ENCODE measurements at regions not wholly inside any gene's neighbourhood (a gene's known extent, or its start where the extent isn't known, plus 50 kb on each side); places are given as distances from the start of the nearest gene placed in this dataset.
"Not testable (repeated sequence)": the region's sequence is repeated elsewhere in the genome, so short reads cannot be mapped to it uniquely, and the experiment has no call there.

DNA sequence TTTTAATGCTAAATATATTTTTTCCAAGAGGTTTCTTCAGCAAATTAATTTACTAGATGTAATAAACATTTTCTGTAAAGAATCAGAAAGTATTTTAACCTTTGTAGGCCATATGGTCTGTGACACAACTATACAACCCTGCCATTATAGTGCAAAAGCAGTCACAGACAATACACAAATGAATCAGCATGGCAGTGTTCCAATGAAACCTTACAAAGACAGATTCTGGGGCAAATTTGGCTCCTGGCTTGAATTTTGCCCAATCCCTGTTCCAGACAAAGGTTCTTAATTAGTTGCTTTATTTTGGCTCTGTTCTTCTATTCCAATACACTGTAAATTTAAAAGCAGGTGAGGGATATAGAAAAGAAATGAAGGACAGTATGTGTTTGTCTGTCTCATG is 352.5 kb downstream of the C12orf50 start:
- no peak for DNase-seq

DNA sequence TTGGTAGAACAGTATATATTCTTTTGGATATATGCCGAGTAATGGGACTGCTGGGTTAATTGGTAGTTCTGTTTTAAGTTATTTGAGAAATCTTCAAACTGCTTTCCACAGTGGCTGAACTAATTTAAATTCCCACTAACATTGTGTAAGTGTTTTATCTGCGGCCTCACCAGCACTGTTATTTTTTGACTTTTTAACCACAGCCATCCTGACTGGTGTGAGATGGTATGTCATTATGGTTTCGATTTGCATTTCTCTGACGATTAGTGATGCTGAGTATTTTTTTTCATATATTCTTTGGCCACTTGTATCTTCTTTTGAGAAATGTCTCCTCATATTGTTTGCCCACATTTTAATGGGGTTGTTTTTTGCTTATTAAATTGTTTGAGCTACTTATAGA is 357.4 kb downstream of the C12orf50 start:
- DNase-seq = no peak

DNA sequence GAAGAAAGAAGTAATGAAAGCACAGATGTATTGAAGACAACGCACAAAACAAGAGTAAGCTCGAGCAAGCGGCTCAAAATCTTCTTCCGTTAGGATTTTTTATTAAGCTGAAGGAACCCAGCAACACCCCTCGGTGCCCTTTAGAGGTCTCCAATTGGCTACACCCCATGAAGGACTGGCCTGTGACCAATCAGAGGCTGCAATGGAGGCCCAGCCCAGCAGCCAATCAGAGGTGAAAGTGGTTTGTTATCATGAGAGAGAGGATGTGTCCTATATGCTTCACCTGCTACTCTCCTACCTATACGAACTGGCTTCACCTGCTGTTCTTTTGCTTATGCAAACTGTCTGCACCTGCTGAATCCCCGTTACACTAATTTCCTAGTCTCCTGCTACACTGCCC is 358.8 kb downstream of the C12orf50 start:
- no peak for DNase-seq

DNA sequence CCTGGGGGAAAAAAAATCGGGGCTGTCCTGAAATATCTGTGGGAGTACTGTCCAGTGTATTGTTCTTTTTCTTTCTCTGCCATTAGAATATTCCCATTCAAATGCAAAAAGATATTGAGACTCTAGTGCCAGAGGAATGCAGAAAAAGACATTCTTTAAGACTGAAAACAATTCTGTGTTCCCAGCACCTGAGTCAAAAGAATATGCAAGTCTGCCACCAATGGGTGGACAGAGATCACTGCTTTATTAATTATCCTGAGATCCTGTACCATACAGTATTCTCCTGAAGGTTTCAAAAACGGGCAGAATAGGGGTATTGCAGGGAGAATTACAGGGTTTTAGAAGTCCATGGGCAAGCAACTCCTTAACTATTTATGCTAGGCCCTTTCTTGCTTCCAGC is 361.8 kb downstream of the C12orf50 start:
- peak; percentile 34 for DNase-seq

DNA sequence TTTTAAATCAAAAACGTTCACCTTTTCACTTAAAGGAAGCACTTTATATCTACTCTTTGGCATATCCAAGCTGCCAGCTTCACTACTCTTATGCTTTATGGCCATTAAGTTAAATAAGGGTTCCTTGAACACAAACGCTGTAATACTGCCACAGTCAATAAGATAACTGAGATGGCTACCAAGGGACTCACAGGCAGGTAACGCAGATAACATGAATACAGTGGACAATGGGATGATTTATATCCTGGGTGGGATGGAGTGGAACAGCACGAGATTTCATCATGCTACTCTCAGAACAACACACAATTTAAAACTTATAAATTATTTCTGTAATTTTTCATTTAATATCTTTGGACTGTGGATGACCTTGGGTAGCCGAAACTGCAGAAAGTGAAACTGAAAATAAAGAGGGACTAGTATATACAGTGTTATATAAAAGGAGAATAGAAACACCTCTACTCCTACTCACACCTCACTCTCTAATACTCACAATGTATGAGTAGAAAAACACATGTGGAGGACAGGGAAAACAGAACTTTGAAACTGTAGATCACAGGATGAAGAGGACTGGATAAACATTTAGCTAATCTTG is 367.3 kb downstream of the C12orf50 start:
- peak; percentile 4 for DNase-seq

DNA sequence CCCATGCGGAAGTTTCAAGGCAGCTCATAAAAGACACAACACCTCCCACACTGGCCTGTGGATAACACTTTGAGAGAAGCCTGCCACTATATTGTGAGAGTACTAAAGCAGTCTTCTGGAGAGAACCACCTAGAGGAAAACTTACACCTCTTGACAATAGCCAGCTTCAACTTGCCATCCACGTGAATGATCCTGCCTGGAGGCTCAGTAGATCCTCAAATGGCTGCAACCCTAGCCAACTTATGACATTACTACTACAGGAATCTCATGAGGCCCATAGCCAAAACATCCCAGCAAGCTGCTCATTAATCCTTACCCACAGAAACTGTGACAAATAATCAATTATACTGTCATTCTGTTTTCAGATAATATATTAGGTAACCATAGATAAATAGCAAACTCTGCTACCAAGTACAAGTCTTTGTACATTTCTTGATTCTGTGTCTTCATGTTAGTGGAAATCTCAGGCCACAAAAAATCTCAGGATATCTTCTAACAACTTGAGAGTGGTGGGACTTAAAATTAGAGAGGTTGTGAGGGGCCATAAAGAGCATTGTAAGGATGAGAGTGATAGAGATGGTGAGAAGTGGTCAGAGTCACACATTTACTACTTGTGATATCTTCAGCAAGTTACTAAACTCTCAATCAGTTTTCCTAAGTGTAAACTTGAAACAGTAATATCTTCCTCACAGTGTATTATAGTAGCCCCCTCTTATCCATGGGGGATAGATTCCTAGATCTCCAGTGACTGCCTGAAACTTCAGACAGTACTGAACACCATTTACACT is 368.0 kb downstream of the C12orf50 start:
- DNase-seq = no peak

DNA sequence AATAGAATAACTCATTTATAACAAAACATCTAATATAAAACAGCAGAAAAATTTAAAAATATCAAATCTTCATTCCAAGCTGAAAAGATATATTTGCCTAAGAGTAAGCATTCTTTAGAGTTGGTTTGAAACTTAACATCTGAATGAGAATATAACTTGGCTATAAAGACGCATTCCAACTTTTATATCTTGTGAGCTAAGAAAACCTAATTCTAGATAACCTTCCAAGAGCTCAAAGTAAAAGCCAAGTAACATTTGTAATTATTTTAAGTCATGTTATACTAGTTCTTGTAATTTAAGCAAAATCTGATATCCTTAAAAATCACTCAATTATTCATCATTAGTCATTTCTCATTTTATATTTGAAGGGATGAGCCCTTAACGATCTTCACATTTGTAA is 368.9 kb downstream of the C12orf50 start:
- no peak for DNase-seq

DNA sequence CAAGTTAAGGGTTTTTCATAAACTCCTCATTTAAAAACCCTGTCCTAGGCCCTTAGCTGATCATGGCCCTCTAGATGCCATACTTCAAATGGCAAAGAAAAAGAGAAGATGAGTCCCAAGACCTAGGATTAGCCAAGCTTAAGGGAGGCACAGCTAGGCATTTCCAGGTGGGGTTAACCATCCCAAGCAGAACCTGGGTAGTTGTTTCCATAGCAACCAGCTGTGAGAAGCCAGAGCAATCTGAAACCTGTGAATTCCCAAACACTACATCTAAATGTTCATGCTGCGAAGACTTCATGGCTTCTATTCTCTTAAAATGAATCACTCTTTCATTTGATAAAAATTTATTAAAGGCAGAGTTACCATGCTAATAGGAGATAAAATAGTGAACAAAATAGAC is 372.9 kb downstream of the C12orf50 start:
- no peak for DNase-seq

DNA sequence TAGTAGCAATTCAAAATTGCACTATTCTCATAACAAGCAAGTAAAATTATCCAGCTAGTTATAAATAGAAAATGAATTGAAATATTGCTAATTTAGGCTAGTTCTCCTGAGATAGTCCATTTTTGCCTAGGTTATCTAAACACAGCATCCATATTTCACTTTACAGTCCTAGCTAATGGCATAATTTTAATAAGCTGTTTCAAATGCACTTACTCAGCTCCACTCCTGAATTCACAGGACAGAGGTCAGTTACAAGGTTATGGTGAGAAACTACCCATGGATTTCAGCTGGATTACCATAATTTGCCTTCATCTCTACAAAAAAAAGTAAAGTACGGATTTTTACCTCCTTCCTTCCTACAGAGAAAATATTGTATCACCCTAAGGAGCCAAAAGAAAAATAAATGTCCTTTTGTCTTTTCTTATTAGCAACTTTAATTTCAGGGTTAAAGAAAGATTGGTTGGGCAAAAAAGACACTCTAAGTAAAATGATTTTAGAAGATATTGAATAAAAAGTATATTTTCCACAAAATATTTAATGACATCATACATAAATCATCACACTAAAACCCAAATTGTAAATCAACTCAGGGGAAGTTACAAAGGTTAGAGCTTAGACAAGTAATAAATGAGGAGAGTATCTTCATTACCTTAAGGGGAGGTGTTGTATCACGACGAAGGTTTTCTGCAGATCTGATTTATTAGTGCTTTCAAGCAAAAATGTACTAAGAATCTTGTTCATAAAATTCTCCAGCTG is 377.4 kb downstream of the C12orf50 start:
- DNase-seq = no peak

DNA sequence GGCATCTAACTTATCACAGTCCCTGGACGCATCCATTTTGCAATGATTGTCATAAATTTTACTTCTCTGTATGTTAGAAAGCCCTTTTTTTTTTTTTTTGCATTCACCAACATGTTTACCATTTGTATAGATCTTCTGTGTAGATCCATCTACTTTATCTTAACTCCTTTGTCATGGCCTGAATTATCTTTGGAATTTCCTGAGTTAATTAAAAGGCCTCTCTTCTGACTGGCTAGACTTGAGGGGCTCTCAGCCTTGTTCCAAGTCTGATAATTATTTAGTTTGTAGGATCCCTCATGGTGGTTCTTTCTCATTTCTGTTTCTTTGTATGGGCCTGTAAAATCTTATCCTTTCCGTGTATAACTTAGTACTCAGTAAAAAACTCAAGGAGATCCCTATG is 387.0 kb downstream of the C12orf50 start:
- DNase-seq = no peak

DNA sequence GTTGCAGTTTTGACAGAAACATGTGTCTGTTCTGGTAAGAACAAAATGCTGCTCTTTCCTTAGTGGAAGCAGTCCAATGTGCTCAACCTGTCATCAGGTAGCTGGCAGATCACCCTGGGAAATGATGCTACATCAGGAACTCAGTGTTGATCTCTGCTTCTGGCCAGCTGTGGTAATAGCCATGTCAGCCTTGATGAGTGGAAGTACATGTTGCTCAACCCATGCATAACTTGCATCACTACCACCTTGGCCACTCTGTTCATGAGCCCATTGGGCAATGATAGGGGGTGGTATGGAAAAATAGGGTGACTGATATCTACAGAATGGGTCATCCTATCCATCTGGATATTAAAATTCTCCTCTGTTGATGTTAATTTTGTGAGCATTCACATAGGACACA is 411.0 kb downstream of the C12orf50 start:
- no peak for DNase-seq

DNA sequence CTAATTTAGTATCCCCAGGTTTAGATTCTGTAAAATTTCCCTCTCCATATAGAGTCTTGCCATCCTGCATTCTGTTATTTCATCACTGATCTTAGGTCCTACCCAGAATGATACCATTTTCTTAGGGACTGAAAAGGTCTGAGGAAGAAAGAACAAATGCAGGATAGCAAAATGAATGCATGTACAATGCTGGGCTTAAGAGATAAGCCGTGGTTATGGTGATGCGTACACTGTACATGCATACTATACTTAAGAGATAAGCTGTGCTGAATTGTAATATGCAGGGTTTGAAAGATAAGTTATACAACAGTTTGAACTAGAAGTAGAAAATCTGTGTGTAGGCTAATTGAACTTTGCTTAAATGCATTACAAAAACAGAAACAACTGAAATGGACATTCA is 416.2 kb downstream of the C12orf50 start:
- no peak for DNase-seq

DNA sequence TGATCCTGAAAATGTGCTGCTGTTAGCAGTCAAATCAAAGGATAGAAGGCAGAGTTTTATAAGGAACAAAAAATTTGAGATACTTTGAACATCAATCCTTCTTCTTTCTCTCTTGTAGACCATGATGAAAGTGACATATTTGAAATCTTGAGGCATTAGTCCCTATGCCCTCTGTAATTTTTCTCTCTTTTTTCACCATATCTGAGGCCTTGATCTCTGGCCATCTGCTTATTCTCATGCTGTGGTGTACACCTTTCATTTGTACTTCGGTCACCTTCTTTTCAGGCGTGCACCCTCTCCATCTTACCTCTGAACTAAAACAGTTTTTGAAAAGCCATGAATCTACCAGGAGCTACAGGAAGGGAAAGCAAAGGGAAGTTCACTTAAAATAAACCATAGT is 420.9 kb downstream of the C12orf50 start:
- no peak for DNase-seq

DNA sequence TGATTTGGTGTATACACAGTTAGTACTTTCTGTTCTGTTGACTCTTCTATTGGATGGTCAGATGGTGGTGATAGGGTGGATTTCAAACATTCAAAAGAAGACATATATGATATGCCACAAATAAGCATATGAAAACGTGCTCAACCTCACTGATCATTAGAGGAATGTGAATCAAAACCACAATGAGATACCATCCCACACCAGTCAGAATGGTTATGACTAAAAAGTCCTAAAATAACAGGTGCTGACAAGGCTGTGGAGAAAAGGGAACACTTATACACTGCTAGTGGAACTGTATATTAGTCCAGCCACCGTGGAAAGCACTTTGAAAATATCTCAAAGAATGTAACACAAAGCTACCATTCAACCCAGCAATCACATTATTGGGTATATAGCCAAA is 425.5 kb downstream of the C12orf50 start:
- no peak for DNase-seq

DNA sequence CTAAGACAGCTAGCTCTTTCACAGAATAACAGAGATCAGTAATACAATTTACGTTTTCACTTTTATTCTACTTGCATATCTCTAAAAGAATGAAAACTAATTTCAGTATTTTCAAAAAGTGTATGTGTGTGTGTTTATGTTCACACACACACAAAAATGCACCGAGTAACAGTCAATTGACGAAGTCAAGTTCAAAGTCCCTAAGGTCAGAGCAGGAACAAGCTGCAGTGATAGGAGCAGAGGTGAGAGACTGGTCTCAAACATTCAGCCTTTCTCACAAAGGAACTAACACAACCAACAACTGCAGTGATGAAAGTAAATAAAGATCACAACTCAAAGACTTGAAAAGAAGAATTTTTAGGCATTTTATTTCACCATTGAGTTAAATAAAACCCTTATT is 429.7 kb downstream of the C12orf50 start:
- no peak for DNase-seq

DNA sequence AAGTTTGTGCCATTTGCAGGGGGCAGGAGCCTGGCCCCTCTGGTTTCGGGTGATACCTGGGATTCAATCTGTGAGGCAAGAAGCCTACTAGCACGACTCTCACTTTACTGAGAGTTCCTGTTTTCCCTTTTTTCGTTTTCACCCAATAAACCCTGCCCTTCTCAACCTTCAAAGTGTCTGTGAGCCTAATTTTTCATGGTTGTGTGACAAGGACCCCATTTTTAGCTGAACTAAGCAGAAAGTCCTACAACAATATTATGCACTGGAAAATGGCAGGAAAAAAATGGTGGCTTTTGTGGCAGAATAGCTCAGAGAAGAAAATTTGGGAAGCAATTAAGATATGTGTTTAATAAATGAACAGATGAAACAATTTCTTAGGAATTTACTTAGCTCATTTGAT is 432.1 kb downstream of the C12orf50 start:
- DNase-seq = no peak

DNA sequence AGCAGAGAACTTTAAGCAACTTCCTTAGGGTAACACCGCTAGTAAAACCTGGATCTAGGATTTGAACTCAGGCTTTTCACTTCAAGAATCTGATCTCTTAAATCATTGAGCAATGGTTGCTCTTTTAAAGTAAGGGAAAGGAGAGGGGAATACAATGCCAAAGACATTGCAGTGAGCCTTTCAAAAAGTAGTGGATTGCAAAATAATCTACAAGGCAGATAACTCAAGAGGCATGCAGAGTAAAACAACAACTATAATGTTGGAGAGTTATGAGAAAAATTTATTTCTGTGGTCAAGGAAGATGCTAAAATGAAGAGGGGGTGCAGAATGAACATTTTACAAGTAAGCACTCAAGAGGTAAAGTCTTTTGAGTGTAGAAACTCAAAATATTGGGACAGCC is 432.6 kb downstream of the C12orf50 start:
- DNase-seq = no peak

DNA sequence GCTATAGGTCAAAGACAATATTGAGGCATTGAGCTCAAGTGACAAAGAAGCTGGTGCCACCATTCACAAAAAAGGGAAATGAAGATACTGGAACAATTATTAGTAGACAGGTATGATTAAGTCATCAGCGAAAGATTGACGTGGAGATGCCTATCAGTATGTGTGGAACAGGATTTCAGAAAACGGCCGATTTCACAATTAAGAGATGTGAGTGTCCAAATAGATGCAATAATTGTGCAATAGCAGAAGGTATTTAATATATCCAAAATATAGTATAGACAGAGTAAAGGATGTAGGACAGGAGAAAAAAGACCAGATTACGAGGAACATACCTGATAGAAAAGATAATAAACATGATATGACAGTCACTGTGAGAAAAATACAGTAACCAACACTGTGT is 433.1 kb downstream of the C12orf50 start:
- DNase-seq = no peak

DNA sequence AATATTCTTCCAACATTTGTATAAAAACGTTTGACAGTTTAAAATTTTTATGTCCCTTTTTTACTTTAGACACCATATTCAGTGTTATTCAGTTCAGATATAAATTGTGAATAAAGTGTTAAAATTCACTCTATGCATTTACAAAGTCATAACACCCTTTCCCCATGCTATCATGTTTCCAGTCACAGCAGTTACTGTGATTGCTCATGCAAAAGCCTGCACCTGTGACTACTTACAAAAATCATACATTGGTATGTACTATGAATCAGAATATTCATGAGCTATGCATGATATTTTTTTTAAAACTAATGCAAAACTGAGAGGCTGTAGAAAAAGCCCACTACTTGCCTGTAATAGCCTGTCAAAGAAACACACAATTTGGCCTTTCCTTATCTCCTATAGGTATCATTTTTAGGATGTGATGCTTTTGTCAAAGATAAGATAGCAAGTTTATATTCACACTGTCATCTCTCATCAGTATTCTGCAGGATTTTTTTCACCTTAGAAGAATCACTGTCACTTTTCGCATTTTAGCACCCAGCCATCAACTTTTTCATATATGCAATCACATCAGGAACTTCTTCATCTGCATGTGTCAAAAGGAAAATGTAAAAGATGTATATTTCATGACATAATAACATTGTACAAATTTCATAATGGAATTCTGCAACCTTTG is 443.2 kb downstream of the C12orf50 start:
- DNase-seq = no peak

DNA sequence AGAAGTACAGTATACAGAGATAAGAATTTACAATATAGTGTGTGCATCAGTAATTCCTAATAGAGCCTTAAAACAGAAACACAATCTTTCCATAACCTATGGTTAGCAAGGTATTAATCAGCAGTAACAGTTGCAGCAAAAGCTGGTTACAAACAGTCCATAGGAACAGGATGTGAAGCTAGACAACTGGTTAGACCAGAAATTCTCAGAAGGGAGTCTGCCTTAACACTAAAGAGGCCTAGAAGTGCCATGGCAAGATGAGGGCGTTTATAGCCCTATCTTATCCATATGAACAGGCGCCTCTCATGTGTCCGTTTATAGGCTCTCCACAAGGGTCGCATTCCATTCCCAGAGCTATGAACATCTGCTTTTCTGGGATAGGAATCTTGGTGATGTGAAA is 450.1 kb downstream of the C12orf50 start:
- DNase-seq = not testable (repeated sequence)

DNA sequence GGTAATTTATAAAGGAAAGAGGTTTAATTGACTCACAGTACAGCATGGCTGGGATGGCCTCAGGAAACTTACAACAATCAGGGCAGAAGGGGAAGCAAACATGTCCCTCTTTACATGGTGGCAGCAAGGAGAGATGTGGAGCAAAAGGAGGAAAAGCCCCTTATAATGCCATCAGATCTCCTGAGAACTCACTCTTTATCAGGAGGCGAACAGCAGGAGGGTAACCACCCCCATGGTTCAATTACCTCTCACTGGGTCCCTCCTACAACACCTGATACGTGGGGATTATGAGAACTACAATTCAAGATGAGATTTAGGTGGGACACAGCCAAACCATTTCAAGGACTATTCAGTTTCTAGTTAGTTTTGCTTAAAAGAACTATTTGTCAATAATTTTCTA is 453.3 kb downstream of the C12orf50 start:
- no peak for DNase-seq

DNA sequence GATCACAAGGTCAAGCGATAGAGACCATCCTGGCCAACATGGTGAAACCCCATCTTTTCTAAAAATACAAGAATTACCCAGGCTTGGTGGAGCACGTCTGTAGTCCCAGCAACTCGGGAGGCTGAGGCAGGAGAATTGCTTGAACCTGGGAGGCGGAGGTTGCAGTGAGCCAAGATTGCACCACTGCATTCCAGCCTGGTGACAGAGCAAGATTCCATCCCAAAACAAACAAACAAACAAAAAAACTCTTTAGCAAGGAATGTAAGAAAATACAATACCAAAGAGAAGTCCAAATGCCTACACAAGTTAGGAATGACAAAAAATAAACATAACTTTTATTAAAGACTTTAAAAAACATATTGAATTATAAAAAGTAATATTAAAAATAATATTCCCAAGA is 462.3 kb downstream of the C12orf50 start:
- DNase-seq = not testable (repeated sequence)

DNA sequence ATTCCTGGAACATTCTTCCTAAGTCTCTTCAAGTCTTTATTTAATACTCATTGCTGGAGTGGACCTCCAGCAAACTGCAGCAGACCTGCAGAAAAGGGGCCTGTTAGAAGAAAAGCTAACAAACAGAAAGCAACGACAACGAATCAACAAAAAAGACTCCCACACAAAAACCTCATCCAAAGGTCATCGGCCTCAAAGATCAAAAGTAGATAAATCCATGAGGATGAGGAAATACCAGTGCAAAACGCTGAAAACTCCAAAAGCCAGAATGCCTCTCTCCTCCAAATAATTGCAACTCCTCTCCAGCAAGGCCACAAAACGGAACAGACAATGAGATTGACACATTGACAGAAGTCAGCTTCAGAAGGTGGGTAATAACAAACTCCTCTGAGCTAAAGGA is 472.2 kb downstream of the C12orf50 start:
- DNase-seq = no peak
